ENCODE measurements at regions not wholly inside any gene's neighbourhood (a gene's known extent, or its start where the extent isn't known, plus 50 kb on each side); places are given as distances from the start of the nearest gene placed in this dataset.

DNA sequence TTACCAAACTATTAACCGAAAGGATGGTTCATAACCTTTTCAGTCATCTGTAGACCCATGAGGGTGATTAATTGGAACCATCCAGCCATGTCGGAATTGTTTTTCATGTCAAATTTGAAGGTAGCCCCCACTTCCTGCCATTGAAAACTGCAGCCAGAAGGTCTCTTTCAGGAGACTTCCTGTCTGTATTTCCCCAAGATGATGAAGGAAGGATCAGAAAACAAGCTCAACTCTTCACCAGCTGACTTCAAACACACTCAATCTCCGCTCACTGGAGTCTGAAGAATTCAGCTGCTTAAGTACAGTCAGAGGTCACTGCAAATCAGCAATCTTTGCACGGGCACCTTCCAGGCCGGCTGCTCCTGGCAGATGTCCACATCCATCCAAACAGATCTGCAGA, 291.7 kb upstream of the NPVF start:
- no peak for ATAC-seq
- intact Hi-C loops (cut with micrococcal nuclease), result no loop called here
- Histone ChIP-seq H3K4me3 (replicated peaks in 1 of 2; ENCODE audit: low read depth in 1 of 2, low read length in 2 of 2) (no peak overlapping the region), H3K9ac (ENCODE audit: low read length) (no peak overlapping the region), H3K27me3 (ENCODE audit: insufficient read depth, low read length) (peaks cover 14% of the 10 kb centered on the region), H3K79me2 (ENCODE audit: insufficient read depth, low read length) (no peaks in the 10 kb centered on the region), H2AFZ (ENCODE audit: low read depth, low read length, poor library complexity, severe bottlenecking) (no peak overlapping the region), H3K27ac (ENCODE audit: low read depth, low read length) (no peak overlapping the region), H3K9me2 (ENCODE audit: insufficient read depth) (no peaks in the 10 kb centered on the region), H3K36me3 (ENCODE audit: control insufficient read depth in 1 of 2, insufficient read depth in 2 of 2, low read length in 2 of 2) (no peaks in the 10 kb centered on the region), H4K20me1 (ENCODE audit: insufficient read depth) (no peaks in the 10 kb centered on the region), H3K9me3 (ENCODE audit: control insufficient read depth in 1 of 2, insufficient read depth in 1 of 2, low read depth in 1 of 2, low read length in 2 of 2) (no peaks in the 10 kb centered on the region), H3K4me1 (ENCODE audit: control insufficient read depth in 1 of 2, insufficient read depth in 2 of 2, low read length in 2 of 2) (no peaks in the 10 kb centered on the region; a peak in 1 of 4 replicates), H3K4me2 (ENCODE audit: low read length) (no peak overlapping the region)
- DNase-seq (ENCODE audit: low read depth, low spot score), result no peak
- no TSS peak for BruUV-seq (replicated peaks)
- TF ChIP-seq TCF7L2 (IDR thresholded peaks at IDR 0.05; ENCODE audit: borderline replicate concordance, extremely low read depth, insufficient read depth, insufficient read length) (no peak), EZH2phosphoT487 (IDR thresholded peaks at IDR 0.05; ENCODE audit: borderline replicate concordance) (no peak), SP1 (IDR thresholded peaks at IDR 0.05; ENCODE audit: low read depth) (no peak), ELF1 (IDR thresholded peaks at IDR 0.05; ENCODE audit: borderline replicate concordance, low read depth) (no peak)
- TF ChIP-seq, protein P1, sequence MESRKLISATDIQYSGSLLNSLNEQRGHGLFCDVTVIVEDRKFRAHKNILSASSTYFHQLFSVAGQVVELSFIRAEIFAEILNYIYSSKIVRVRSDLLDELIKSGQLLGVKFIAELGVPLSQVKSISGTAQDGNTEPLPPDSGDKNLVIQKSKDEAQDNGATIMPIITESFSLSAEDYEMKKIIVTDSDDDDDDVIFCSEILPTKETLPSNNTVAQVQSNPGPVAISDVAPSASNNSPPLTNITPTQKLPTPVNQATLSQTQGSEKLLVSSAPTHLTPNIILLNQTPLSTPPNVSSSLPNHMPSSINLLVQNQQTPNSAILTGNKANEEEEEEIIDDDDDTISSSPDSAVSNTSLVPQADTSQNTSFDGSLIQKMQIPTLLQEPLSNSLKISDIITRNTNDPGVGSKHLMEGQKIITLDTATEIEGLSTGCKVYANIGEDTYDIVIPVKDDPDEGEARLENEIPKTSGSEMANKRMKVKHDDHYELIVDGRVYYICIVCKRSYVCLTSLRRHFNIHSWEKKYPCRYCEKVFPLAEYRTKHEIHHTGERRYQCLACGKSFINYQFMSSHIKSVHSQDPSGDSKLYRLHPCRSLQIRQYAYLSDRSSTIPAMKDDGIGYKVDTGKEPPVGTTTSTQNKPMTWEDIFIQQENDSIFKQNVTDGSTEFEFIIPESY (IDR thresholded peaks at IDR 0.05; ENCODE audit: extremely low read depth, insufficient replicate concordance, low read length), result no peak
- ChIA-PET CTCF (no interaction called here), RAD21 (ENCODE audit: low non-redundant PET in 1 of 2, low total read pairs in 2 of 2, uncharacterized antibody in 2 of 2, unreplicated experiment in 2 of 2) (no interaction called here), POLR2A (no interaction called here)

DNA sequence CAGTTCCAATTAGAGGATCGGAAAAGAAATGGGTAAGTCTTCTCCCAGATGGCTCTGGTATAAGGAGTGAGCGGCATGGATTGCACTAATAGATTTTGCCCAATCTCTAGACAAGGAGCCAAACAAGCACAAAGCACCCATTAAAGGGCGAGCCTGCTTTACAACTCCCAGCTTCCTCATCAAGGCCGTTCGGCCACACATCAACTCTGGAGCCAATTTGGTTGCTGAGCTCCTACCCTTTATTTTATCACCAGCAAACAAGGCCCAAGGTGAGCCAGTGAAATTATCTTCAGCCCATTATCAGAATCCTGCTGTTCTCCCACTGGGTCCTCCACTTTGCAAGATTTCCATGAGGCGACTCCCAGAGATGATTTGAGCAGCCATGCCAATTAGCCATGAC, 292.2 kb upstream of the NPVF start:
- Histone ChIP-seq H3K4me2 (ENCODE audit: low read length) (no peak overlapping the region), H4K20me1 (ENCODE audit: insufficient read depth) (no peaks in the 10 kb centered on the region), H3K27ac (ENCODE audit: low read depth, low read length) (no peak overlapping the region), H3K79me2 (ENCODE audit: insufficient read depth, low read length) (no peaks in the 10 kb centered on the region), H3K4me3 (replicated peaks in 1 of 2; ENCODE audit: low read depth in 1 of 2, low read length in 2 of 2) (no peak overlapping the region), H3K4me1 (ENCODE audit: control insufficient read depth in 1 of 2, insufficient read depth in 2 of 2, low read length in 2 of 2) (no peaks in the 10 kb centered on the region; a peak in 1 of 4 replicates), H3K27me3 (ENCODE audit: insufficient read depth, low read length) (peaks cover 19% of the 10 kb centered on the region), H3K9ac (ENCODE audit: low read length) (no peak overlapping the region), H3K9me2 (ENCODE audit: insufficient read depth) (no peaks in the 10 kb centered on the region), H3K9me3 (ENCODE audit: control insufficient read depth in 1 of 2, insufficient read depth in 1 of 2, low read depth in 1 of 2, low read length in 2 of 2) (no peaks in the 10 kb centered on the region), H2AFZ (ENCODE audit: low read depth, low read length, poor library complexity, severe bottlenecking) (no peak overlapping the region), H3K36me3 (ENCODE audit: control insufficient read depth in 1 of 2, insufficient read depth in 2 of 2, low read length in 2 of 2) (no peaks in the 10 kb centered on the region)
- RAD21 ChIA-PET (ENCODE audit: low non-redundant PET in 1 of 2, low total read pairs in 2 of 2, uncharacterized antibody in 2 of 2, unreplicated experiment in 2 of 2), result no interaction called here
- DNase-seq (ENCODE audit: low read depth, low spot score), result no peak
- TF ChIP-seq, protein P2, sequence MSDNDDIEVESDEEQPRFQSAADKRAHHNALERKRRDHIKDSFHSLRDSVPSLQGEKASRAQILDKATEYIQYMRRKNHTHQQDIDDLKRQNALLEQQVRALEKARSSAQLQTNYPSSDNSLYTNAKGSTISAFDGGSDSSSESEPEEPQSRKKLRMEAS (IDR thresholded peaks at IDR 0.05), result no peak
- TF ChIP-seq FOSL1 (IDR thresholded peaks at IDR 0.05; ENCODE audit: low read depth), result no peak
- no peak for TF ChIP-seq CBX3 (IDR thresholded peaks at IDR 0.05; ENCODE audit: low read depth)
- no peak for ATAC-seq
- BruUV-seq (replicated peaks), result no TSS peak
- intact Hi-C loops (cut with micrococcal nuclease), result no loop called here
- CTCF ChIA-PET, result no interaction called here
- POLR2A ChIA-PET, result no interaction called here

All from HCT116 (cell line).